ENCODE measurements at regions not wholly inside any gene's neighbourhood (a gene's known extent, or its start where the extent isn't known, plus 50 kb on each side); places are given as distances from the start of the nearest gene placed in this dataset.
A peak's percentile ranks its signal among the peaks of the same experiment; 100 is the strongest.

GRCh38 chr3:178419071-178419470, 117.2 kb upstream of the KCNMB2 start:
- H3K36me3 ChIP-seq (ENCODE audit: control insufficient read depth, insufficient read depth, low read length) = no peaks in the 10 kb centered on the region
- H3K27ac ChIP-seq (ENCODE audit: low read depth, low read length) = peak overlapping the region; percentile 22
- no peaks in the 10 kb centered on the region for H3K27me3 ChIP-seq (ENCODE audit: control insufficient read depth, insufficient read depth, low read length)
- no peak overlapping the region for H3K4me3 ChIP-seq (ENCODE audit: low read length)
- no peak overlapping the region for H3K9ac ChIP-seq (ENCODE audit: low read length)
- peaks cover 7% of the 10 kb centered on the region for H3K4me1 ChIP-seq (ENCODE audit: control insufficient read depth, insufficient read depth, low read length)

DNA sequence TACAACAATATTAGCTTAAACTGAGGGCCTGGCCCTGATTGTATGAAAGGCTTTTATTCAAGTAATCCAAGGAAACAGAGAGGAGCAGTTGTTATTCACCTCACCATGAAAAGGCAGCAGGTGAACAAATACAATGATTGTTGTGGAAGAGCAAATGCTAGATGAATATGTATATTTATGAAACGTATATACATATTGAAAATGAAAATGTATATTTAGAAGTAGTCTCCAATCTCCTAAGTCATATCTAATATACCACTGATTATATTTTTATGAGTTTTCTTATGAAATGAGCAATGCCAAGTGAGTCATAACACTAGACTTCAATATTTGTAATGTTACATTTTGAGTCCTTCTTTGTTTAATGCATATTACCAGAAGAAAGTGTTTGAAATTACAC, 116.2 kb upstream of the KCNMB2 start:
- H3K4me1 ChIP-seq (ENCODE audit: control insufficient read depth, insufficient read depth, low read length) = peaks cover 7% of the 10 kb centered on the region
- H3K27ac ChIP-seq (ENCODE audit: low read depth, low read length) = no peak overlapping the region
- H3K36me3 ChIP-seq (ENCODE audit: control insufficient read depth, insufficient read depth, low read length) = no peaks in the 10 kb centered on the region
- no peak overlapping the region for H3K9ac ChIP-seq (ENCODE audit: low read length)
- no peak overlapping the region for H3K4me3 ChIP-seq (ENCODE audit: low read length)
- H3K27me3 ChIP-seq (ENCODE audit: control insufficient read depth, insufficient read depth, low read length) = no peaks in the 10 kb centered on the region

DNA sequence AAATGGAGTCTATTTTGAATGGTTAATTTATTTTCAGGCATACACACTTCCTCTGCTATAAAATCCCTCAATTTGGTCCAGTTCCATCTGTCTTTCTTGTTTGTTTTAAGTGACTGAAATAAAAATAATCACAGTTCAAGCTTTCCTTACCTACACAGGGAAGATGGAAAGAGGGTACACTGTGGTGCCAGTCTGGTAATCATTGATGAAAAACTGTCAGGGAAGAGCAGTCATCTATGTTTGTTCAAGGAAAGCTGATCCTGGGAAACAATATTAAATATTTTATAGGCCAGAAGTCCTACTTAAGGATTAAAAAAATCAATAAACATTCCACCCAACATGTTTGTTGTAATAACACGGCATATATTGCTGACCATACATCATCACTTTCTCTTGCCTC, 115.2 kb upstream of the KCNMB2 start:
- no peaks in the 10 kb centered on the region for H3K27me3 ChIP-seq (ENCODE audit: control insufficient read depth, insufficient read depth, low read length)
- peaks cover 7% of the 10 kb centered on the region for H3K4me1 ChIP-seq (ENCODE audit: control insufficient read depth, insufficient read depth, low read length)
- no peaks in the 10 kb centered on the region for H3K36me3 ChIP-seq (ENCODE audit: control insufficient read depth, insufficient read depth, low read length)
- H3K27ac ChIP-seq (ENCODE audit: low read depth, low read length) = no peak overlapping the region
- no peak overlapping the region for H3K9ac ChIP-seq (ENCODE audit: low read length)
- H3K4me3 ChIP-seq (ENCODE audit: low read length) = no peak overlapping the region

GRCh38 chr3:178422406-178422805, 113.8 kb upstream of the KCNMB2 start:
- Histone ChIP-seq H3K4me1 (ENCODE audit: control insufficient read depth, insufficient read depth, low read length) (peaks cover 7% of the 10 kb centered on the region), H3K27me3 (ENCODE audit: control insufficient read depth, insufficient read depth, low read length) (no peaks in the 10 kb centered on the region), H3K27ac (ENCODE audit: low read depth, low read length) (no peak overlapping the region), H3K9ac (ENCODE audit: low read length) (no peak overlapping the region), H3K36me3 (ENCODE audit: control insufficient read depth, insufficient read depth, low read length) (no peaks in the 10 kb centered on the region), H3K4me3 (ENCODE audit: low read length) (no peak overlapping the region)

GRCh38 chr3:178428037-178428436, 108.2 kb upstream of the KCNMB2 start:
- H3K27me3 ChIP-seq (ENCODE audit: control insufficient read depth, insufficient read depth, low read length) = no peaks in the 10 kb centered on the region
- no peaks in the 10 kb centered on the region for H3K36me3 ChIP-seq (ENCODE audit: control insufficient read depth, insufficient read depth, low read length)
- H3K4me3 ChIP-seq (ENCODE audit: low read length) = no peak overlapping the region
- H3K27ac ChIP-seq (ENCODE audit: low read depth, low read length) = no peak overlapping the region
- H3K4me1 ChIP-seq (ENCODE audit: control insufficient read depth, insufficient read depth, low read length) = no peaks in the 10 kb centered on the region
- H3K9ac ChIP-seq (ENCODE audit: low read length) = no peak overlapping the region

DNA sequence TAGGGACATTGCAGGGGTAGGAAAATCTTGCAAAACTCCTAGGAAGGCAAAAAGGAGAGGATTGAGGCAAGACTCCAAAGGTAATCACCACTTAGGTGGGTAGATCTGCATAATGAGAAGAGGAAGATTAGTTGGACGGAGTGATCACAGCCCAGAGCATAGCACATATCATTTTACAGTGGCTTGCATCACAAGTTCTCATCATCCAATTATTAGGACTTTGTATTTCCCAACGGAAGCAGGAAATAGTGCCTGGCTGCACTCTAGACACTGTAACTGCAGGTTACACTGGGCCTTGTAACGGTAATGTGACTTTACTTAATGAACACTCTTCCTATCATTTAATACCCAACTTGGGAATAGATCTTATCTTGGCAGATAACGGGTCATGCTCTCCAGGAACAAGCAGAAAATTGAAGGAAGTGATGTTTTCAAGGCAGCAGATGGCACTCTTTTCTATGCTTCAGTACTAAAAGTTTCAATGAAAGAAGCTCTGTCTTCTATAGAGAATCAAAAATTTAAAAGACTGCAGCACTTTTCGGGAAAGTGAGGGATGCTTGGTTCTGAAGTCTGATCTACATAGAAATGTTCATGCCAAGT, 101.9 kb upstream of the KCNMB2 start:
- Histone ChIP-seq H3K4me3 (ENCODE audit: low read length) (no peak overlapping the region), H3K27me3 (ENCODE audit: control insufficient read depth, insufficient read depth, low read length) (no peaks in the 10 kb centered on the region), H3K4me1 (ENCODE audit: control insufficient read depth, insufficient read depth, low read length) (no peaks in the 10 kb centered on the region), H3K27ac (ENCODE audit: low read depth, low read length) (no peak overlapping the region), H3K36me3 (ENCODE audit: control insufficient read depth, insufficient read depth, low read length) (no peaks in the 10 kb centered on the region), H3K9ac (ENCODE audit: low read length) (no peak overlapping the region)

DNA sequence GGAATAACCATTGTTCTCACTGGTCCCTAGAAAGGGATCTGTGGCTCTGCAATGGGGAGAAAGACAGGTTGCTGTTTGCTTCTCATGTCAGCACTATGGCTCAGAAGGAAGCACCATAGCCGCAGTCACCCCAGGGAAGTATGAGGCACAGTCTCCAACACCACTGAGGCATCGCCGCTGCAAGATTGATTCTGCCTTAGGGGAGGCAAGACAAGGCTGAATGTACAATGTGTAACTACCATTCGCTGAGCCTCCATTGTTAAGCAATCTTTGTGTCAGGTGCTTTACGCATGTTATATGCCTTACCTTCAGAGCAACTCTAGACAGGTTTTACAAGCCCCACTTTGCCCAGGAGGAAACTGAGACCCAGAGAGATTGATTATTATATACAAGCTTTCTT, 100.7 kb upstream of the KCNMB2 start:
- Histone ChIP-seq H3K4me3 (ENCODE audit: low read length) (no peak overlapping the region), H3K36me3 (ENCODE audit: control insufficient read depth, insufficient read depth, low read length) (no peaks in the 10 kb centered on the region), H3K27ac (ENCODE audit: low read depth, low read length) (no peak overlapping the region), H3K9ac (ENCODE audit: low read length) (no peak overlapping the region), H3K4me1 (ENCODE audit: control insufficient read depth, insufficient read depth, low read length) (peaks cover 3% of the 10 kb centered on the region), H3K27me3 (ENCODE audit: control insufficient read depth, insufficient read depth, low read length) (no peaks in the 10 kb centered on the region)

DNA sequence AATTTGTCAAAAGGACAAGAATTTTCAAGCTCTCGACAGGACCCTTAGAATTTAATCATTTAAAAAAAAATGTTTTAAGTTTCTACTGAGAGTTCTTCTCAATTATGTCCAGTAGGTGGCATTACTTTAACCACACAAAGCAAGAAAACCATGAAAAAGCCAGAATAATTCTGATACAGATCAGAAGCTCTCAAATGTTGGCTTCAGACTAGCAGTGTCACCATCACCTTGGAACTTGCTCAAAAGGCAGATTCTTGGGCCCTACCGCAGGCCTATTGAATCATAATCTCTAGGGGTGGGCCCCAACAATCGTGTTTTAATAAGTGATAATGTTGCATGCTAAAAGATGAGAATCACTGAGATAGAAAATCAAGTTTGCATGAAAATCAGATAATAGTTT, 99.5 kb upstream of the KCNMB2 start:
- Histone ChIP-seq H3K4me3 (ENCODE audit: low read length) (no peak overlapping the region), H3K4me1 (ENCODE audit: control insufficient read depth, insufficient read depth, low read length) (peaks cover 3% of the 10 kb centered on the region)

GRCh38 chr3:178437236-178437635, 99.0 kb upstream of the KCNMB2 start:
- no peak overlapping the region for H3K27ac ChIP-seq (ENCODE audit: low read depth, low read length)
- no peak overlapping the region for H3K9ac ChIP-seq (ENCODE audit: low read length)
- peaks cover 3% of the 10 kb centered on the region for H3K4me1 ChIP-seq (ENCODE audit: control insufficient read depth, insufficient read depth, low read length)
- no peak overlapping the region for H3K4me3 ChIP-seq (ENCODE audit: low read length)
- no peaks in the 10 kb centered on the region for H3K36me3 ChIP-seq (ENCODE audit: control insufficient read depth, insufficient read depth, low read length)
- H3K27me3 ChIP-seq (ENCODE audit: control insufficient read depth, insufficient read depth, low read length) = no peaks in the 10 kb centered on the region

More for the DNA sequence above, 99.5 kb upstream of the KCNMB2 start:
- Histone ChIP-seq H3K36me3 (ENCODE audit: control insufficient read depth, insufficient read depth, low read length) (no peaks in the 10 kb centered on the region), H3K27ac (ENCODE audit: low read depth, low read length) (no peak overlapping the region), H3K9ac (ENCODE audit: low read length) (no peak overlapping the region), H3K27me3 (ENCODE audit: control insufficient read depth, insufficient read depth, low read length) (no peaks in the 10 kb centered on the region)

DNA sequence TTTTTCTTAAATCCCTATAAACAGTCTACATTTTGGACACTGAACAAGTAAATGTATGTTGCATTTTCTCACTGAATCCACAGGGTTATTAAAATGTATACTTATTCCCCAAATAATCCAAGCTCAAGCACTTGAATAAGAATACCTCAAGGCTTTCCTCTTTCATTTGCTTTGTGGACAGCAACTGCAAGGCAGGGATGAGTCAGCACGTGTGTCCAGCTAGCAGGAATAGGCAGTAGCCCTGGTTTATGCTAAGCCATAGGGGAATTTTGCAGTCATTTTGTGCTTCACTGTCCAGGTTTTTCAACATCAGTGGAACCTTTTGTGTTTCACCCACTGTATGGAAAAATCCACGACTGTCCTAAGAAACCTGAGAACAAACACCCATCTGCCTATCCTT, 96.7 kb upstream of the KCNMB2 start:
- no peaks in the 10 kb centered on the region for H3K36me3 ChIP-seq (ENCODE audit: control insufficient read depth, insufficient read depth, low read length)
- H3K4me3 ChIP-seq (ENCODE audit: low read length) = no peak overlapping the region
- H3K4me1 ChIP-seq (ENCODE audit: control insufficient read depth, insufficient read depth, low read length) = peaks cover 3% of the 10 kb centered on the region
- H3K27me3 ChIP-seq (ENCODE audit: control insufficient read depth, insufficient read depth, low read length) = no peaks in the 10 kb centered on the region
- no peak overlapping the region for H3K27ac ChIP-seq (ENCODE audit: low read depth, low read length)
- no peak overlapping the region for H3K9ac ChIP-seq (ENCODE audit: low read length)

DNA sequence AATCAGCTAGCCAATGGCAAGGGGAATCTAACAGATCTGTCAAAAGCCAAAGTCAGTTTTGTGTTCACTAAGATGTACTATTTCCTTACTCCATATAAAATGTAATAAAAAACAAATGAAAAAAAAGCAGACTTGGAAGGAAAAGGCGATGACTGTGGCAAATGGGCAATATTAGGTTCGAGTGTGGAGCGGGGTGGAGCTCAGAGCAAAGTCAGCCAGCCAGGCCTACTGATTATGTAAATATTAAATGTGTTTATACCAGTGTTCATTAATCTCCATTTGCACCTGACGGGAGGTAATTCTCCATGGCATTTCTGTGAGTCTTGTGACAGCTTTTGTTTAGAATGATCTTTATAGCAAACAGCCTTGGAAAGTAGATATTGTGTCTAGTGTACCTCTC, 96.2 kb upstream of the KCNMB2 start:
- Histone ChIP-seq H3K27ac (ENCODE audit: low read depth, low read length) (no peak overlapping the region), H3K36me3 (ENCODE audit: control insufficient read depth, insufficient read depth, low read length) (no peaks in the 10 kb centered on the region), H3K4me1 (ENCODE audit: control insufficient read depth, insufficient read depth, low read length) (peaks cover 3% of the 10 kb centered on the region), H3K4me3 (ENCODE audit: low read length) (no peak overlapping the region), H3K9ac (ENCODE audit: low read length) (no peak overlapping the region), H3K27me3 (ENCODE audit: control insufficient read depth, insufficient read depth, low read length) (no peaks in the 10 kb centered on the region)

GRCh38 chr3:178443634-178444033, 92.6 kb upstream of the KCNMB2 start:
- no peaks in the 10 kb centered on the region for H3K36me3 ChIP-seq (ENCODE audit: control insufficient read depth, insufficient read depth, low read length)

DNA sequence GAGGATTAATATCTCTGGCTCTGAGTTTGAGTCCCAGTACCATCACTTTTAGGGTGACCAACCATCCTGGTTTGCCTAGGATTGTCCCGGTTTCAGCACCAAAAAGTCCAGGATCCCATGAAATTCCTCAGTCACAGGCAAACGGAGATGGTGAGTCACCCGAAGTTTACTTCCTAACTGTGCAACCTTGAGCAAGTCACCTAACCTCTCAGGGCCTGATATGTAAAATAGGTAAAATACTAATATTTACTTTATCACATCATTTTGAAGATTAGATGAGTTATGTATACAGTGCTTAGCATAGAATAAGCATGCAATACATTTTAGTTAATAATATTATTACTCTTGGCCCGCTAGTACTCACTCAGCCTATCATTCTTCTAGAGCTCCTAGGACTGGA, 91.1 kb upstream of the KCNMB2 start:
- no peak overlapping the region for H3K4me3 ChIP-seq (ENCODE audit: low read length)
- no peaks in the 10 kb centered on the region for H3K36me3 ChIP-seq (ENCODE audit: control insufficient read depth, insufficient read depth, low read length)
- H3K4me1 ChIP-seq (ENCODE audit: control insufficient read depth, insufficient read depth, low read length) = no peaks in the 10 kb centered on the region
- H3K9ac ChIP-seq (ENCODE audit: low read length) = no peak overlapping the region
- H3K27me3 ChIP-seq (ENCODE audit: control insufficient read depth, insufficient read depth, low read length) = no peaks in the 10 kb centered on the region
- H3K27ac ChIP-seq (ENCODE audit: low read depth, low read length) = no peak overlapping the region

More at GRCh38 chr3:178443634-178444033, 92.6 kb upstream of the KCNMB2 start:
- H3K4me3 ChIP-seq (ENCODE audit: low read length) = no peak overlapping the region
- no peak overlapping the region for H3K27ac ChIP-seq (ENCODE audit: low read depth, low read length)
- H3K9ac ChIP-seq (ENCODE audit: low read length) = no peak overlapping the region
- H3K27me3 ChIP-seq (ENCODE audit: control insufficient read depth, insufficient read depth, low read length) = no peaks in the 10 kb centered on the region
- peaks cover 3% of the 10 kb centered on the region for H3K4me1 ChIP-seq (ENCODE audit: control insufficient read depth, insufficient read depth, low read length)

Data from rectal smooth muscle tissue (tissue), 1 donor.